GM23338 (cell line): ENCODE measurements at regions not wholly inside any gene's neighbourhood (a gene's known extent, or its start where the extent isn't known, plus 50 kb on each side); places are given as distances from the start of the nearest gene placed in this dataset.

ENCODE experiments used
- ATAC-seq: fragments of 200-7000 bp; cut with Tn5 transposase; 3 replicates; pipeline ENCODE4 v1.9.1; 2020
- DNase-seq: peaks from one replicate; pipeline ENCODE4 v3.0.0-alpha.2; 2015; ENCODE audit warnings: low spot score
- H2AFZ ChIP-seq: fragments of 200-600 bp; sonication (generic); 2 replicates; pipeline ENCODE4 v1.8.0; 2016; ENCODE audit warnings: antibody characterized with exemption, mild to moderate bottlenecking, moderate library complexity
- H3F3A ChIP-seq: fragments of 200-600 bp; sonication (generic); replicated peaks from 2 replicates; pipeline ENCODE4 v1.8.0; 2017; ENCODE audit warnings: antibody characterized with exemption, mixed run types, low read depth
- H3K27ac ChIP-seq: fragments of 200-600 bp; sonication (generic); 2 replicates; pipeline ENCODE4 v1.6.1; 2016; ENCODE audit warnings: low read depth
- H3K27me3 ChIP-seq: fragments of 200-600 bp; sonication (generic); 2 replicates; pipeline ENCODE4 v1.8.0; 2016; ENCODE audit warnings: mild to moderate bottlenecking, mixed run types, moderate library complexity; ENCODE audit not compliant: insufficient read depth
- H3K36me3 ChIP-seq: fragments of 200-600 bp; sonication (generic); 2 replicates; pipeline ENCODE4 v1.8.0; 2016; ENCODE audit warnings: mild to moderate bottlenecking; ENCODE audit not compliant: insufficient read depth
- H3K4me1 ChIP-seq: fragments of 200-600 bp; sonication (generic); 2 replicates; pipeline ENCODE4 v1.8.0; 2016; ENCODE audit warnings: mild to moderate bottlenecking, moderate library complexity; ENCODE audit not compliant: insufficient read depth
- H3K4me2 ChIP-seq: fragments of 200-600 bp; sonication (generic); 2 replicates; pipeline ENCODE4 v1.7.1; 2017; ENCODE audit warnings: mixed run types
- H3K4me3 ChIP-seq: fragments of 200-600 bp; sonication (generic); 2 replicates; pipeline ENCODE4 v1.6.1; 2016; ENCODE audit warnings: mixed run types
- H3K79me2 ChIP-seq: fragments of 200-600 bp; sonication (generic); replicated peaks from 2 replicates; pipeline ENCODE4 v1.8.0; 2017; ENCODE audit warnings: mild to moderate bottlenecking; ENCODE audit not compliant: insufficient read depth
- H3K9me2 ChIP-seq: fragments of 200-600 bp; sonication (generic); 2 replicates; pipeline ENCODE4 v1.8.0; 2017; ENCODE audit not compliant: insufficient read depth
- H4K20me1 ChIP-seq: fragments of 200-600 bp; sonication (generic); replicated peaks from 2 replicates; pipeline ENCODE4 v1.8.0; 2017; ENCODE audit warnings: mild to moderate bottlenecking; ENCODE audit not compliant: insufficient read depth
- H3K27ac Mint-ChIP-seq: 2 replicates; pipeline ENCODE4 v1.8.0; 2020; ENCODE audit warnings: inconsistent platforms, mild to moderate bottlenecking, moderate library complexity, mixed read lengths
- H3K27me3 Mint-ChIP-seq: 3 replicates; pipeline ENCODE4 v1.8.0; 2022; ENCODE audit warnings: low read depth, mild to moderate bottlenecking, moderate library complexity, mixed read lengths, inconsistent platforms; ENCODE audit not compliant: insufficient read depth, poor library complexity
- H3K36me3 Mint-ChIP-seq: 3 replicates; pipeline ENCODE4 v1.8.0; 2021; ENCODE audit warnings: low read depth, mild to moderate bottlenecking, inconsistent platforms, moderate library complexity, mixed read lengths
- H3K4me1 Mint-ChIP-seq: 3 replicates; pipeline ENCODE4 v1.8.0; 2020; ENCODE audit warnings: mild to moderate bottlenecking, inconsistent platforms, mixed read lengths
- H3K4me3 Mint-ChIP-seq: 3 replicates; pipeline ENCODE4 v1.8.0; 2021; ENCODE audit warnings: moderate library complexity, mild to moderate bottlenecking, inconsistent platforms, mixed read lengths
- H3K9me3 Mint-ChIP-seq: 3 replicates; pipeline ENCODE4 v1.8.0; 2020; ENCODE audit warnings: moderate library complexity, mild to moderate bottlenecking, inconsistent platforms, mixed read lengths
- EZH2phosphoT487 ChIP-seq: fragments of 200-600 bp; sonication (generic); IDR thresholded peaks from one replicate; pipeline ENCODE4 v1.8.1; 2018; ENCODE audit warnings: antibody characterized with exemption; ENCODE audit not compliant: unreplicated experiment
- JUNB ChIP-seq: IDR thresholded peaks from one replicate; pipeline ENCODE4 v1.6.1; 2016; ENCODE audit warnings: antibody characterized with exemption; ENCODE audit not compliant: unreplicated experiment
- NANOG ChIP-seq: IDR thresholded peaks from 2 replicates; pipeline ENCODE4 v1.6.1; 2016; ENCODE audit warnings: antibody characterized with exemption, borderline replicate concordance
- STAT1 ChIP-seq: IDR thresholded peaks from one replicate; pipeline ENCODE4 v1.6.1; 2016; ENCODE audit warnings: antibody characterized with exemption; ENCODE audit not compliant: unreplicated experiment
- ZNF114 ChIP-seq: fragments of 250-450 bp; sonication (Bioruptor Pico); IDR thresholded peaks from 2 replicates; pipeline ENCODE4 v1.5.0; 2020; ENCODE audit warnings: mild to moderate bottlenecking, moderate library complexity
- ZNF331 ChIP-seq: fragments of 250-450 bp; sonication (Bioruptor Pico); IDR thresholded peaks from 2 replicates; pipeline ENCODE4 v1.5.0; 2020; ENCODE audit warnings: low read depth, mild to moderate bottlenecking, moderate library complexity
- TF ChIP-seq, protein P1 (sequence below), 2 experiments: fragments of 200-600 bp in 1 of 2; sonication (generic) in 1 of 2; conservative IDR thresholded peaks; 2 replicates each; pipeline versions ENCODE4 v1.5.1 to v1.6.1; 2016 to 2017; ENCODE audit warnings: antibody characterized with exemption in 2 of 2, low read depth in 2 of 2, mild to moderate bottlenecking in 2 of 2, moderate library complexity in 1 of 2

DNA sequence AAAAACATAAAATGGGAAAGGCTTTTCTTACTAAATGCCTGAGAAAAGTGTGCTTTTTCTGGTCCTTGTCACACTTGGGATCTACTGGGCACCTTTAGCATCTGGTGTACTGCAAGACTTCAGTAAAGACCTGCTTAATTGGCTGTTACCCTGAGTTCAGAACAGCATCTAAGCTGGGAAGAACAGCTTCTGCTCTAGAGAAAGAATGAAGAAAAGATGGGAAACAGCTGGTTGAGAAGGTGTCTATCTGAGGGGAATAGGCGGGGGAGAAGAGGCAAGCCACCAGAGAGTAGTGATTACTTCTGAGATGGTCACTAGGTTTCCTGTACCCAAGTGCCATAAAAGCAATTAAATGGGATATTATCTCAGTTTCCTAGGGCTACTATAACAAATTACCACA lies 128.2 kb upstream of the SPACA1 start:
- H3F3A ChIP-seq = no peaks in the 10 kb centered on the region
- ATAC-seq (no peak), DNase-seq (no peak)
- H3K9me2 ChIP-seq = peaks cover 11% of the 10 kb centered on the region; the same call in 1 of the 2 replicates
- no peaks in the 10 kb centered on the region for H3K27me3 ChIP-seq
- no peaks in the 10 kb centered on the region for H3K36me3 ChIP-seq
- H3K79me2 ChIP-seq = no peaks in the 10 kb centered on the region
- H3K4me3 Mint-ChIP-seq = no peak overlapping the region
- no peak for TF ChIP-seq ZNF331 (CRISPR knock-in tag)
- TF ChIP-seq STAT1 = no peak
- no peak for TF ChIP-seq EZH2phosphoT487
- no peak for TF ChIP-seq JUNB
- no peak for TF ChIP-seq NANOG
- TF ChIP-seq, protein P1, sequence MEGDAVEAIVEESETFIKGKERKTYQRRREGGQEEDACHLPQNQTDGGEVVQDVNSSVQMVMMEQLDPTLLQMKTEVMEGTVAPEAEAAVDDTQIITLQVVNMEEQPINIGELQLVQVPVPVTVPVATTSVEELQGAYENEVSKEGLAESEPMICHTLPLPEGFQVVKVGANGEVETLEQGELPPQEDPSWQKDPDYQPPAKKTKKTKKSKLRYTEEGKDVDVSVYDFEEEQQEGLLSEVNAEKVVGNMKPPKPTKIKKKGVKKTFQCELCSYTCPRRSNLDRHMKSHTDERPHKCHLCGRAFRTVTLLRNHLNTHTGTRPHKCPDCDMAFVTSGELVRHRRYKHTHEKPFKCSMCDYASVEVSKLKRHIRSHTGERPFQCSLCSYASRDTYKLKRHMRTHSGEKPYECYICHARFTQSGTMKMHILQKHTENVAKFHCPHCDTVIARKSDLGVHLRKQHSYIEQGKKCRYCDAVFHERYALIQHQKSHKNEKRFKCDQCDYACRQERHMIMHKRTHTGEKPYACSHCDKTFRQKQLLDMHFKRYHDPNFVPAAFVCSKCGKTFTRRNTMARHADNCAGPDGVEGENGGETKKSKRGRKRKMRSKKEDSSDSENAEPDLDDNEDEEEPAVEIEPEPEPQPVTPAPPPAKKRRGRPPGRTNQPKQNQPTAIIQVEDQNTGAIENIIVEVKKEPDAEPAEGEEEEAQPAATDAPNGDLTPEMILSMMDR (conservative IDR thresholded peaks at IDR 0.05; ENCODE audit: low read depth in 2 of 2) = no peak
- peaks cover 2% of the 10 kb centered on the region; the same call in 2 of the 3 replicates for H3K9me3 Mint-ChIP-seq
- peaks cover 9% of the 10 kb centered on the region for H3K4me1 ChIP-seq
- no peak overlapping the region for H3K4me3 ChIP-seq
- no peak overlapping the region for H3K27ac Mint-ChIP-seq
- peaks cover 8% of the 10 kb centered on the region for H3K4me1 Mint-ChIP-seq
- H3K4me2 ChIP-seq = no peak overlapping the region
- H3K36me3 Mint-ChIP-seq = no peaks in the 10 kb centered on the region; the same call in none of the 3 replicates
- peaks cover 4% of the 10 kb centered on the region for H3K27me3 Mint-ChIP-seq
- H3K27ac ChIP-seq = no peak overlapping the region
- no peaks in the 10 kb centered on the region for H4K20me1 ChIP-seq
- H2AFZ ChIP-seq = no peak overlapping the region

DNA sequence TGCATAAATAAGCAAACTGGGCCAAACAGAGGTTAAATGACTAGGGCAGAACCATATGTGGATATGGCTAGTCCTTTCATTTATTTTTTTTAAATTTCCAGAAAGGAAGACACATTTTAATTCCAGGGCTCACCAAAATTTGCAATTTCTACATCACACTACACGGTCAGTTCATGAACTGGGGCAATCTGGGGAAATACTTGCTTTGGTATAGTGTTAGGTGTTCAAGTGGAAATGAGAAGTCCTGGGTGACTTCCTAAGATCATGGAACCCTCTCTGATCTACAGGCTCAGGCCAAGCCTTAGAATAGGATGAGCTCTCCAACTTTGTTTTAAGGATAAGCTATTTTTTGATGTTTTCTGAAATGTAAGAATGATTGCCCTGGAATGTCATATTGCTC lies 128.6 kb upstream of the SPACA1 start:
- Histone ChIP-seq H3F3A (no peaks in the 10 kb centered on the region), H3K4me3 (no peak overlapping the region), H3K4me1 (peaks cover 10% of the 10 kb centered on the region), H2AFZ (no peak overlapping the region), H3K27ac (no peak overlapping the region), H3K27me3 (no peaks in the 10 kb centered on the region), H3K9me2 (peaks cover 11% of the 10 kb centered on the region; the same call in 1 of the 2 replicates), H3K79me2 (no peaks in the 10 kb centered on the region), H3K4me2 (no peak overlapping the region), H3K36me3 (no peaks in the 10 kb centered on the region), H4K20me1 (no peaks in the 10 kb centered on the region)
- ATAC-seq = no peak
- Mint-ChIP-seq H3K4me1 (peaks cover 13% of the 10 kb centered on the region), H3K4me3 (no peak overlapping the region), H3K9me3 (peaks cover 2% of the 10 kb centered on the region; the same call in 2 of the 3 replicates), H3K36me3 (no peaks in the 10 kb centered on the region; the same call in none of the 3 replicates), H3K27ac (no peak overlapping the region), H3K27me3 (peaks cover 4% of the 10 kb centered on the region)
- TF ChIP-seq ZNF114 (CRISPR knock-in tag) (no peak), STAT1 (no peak)
- TF ChIP-seq, protein P1 (conservative IDR thresholded peaks at IDR 0.05; ENCODE audit: low read depth in 2 of 2) = no peak
- DNase-seq = no peak
